ENCODE measurements at regions not wholly inside any gene's neighbourhood (a gene's known extent, or its start where the extent isn't known, plus 50 kb on each side); places are given as distances from the start of the nearest gene placed in this dataset.

DNA sequence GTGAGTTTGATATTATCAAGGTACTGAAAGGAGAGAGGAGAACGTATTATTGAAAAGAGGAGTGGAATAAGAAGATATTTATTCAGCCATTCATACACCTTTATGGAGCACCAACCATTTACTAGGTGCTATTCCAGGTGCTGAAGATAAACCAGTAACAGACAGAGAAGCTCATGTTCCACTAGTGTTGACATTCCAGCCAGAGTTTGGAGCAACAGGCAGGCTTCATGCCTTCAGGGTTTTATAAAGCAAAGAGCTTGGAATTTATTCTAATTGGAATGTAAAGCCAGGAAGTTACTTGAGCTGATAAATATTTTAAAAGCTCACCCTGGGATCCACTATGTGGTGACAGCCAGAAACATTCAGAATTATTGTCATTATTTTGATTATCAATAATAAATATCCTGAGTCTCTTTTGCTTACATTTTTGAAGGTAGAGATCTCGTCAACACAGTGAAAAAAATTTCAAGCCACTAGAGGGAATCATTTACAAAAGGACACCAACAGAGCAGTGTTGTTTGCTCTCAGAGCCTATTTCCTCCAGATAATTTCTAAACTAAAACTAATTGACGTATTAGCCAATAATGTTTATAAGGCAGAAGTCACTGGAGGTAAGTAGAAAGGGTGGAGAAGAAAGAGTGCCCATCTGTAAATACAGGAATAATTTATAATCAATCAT lies 172.0 kb downstream of the KCNA4 start:
- H3K36me3 ChIP-seq (ENCODE audit: control insufficient read depth in 2 of 2, extremely low read depth in 1 of 2, insufficient read depth in 1 of 2, low read length in 1 of 2), result no peaks in the 10 kb centered on the region
- no peak overlapping the region for H3K27ac ChIP-seq (ENCODE audit: low read length)
- ChIA-PET CTCF (interaction anchor here in 1 of 2 donors (1.2 kb wide), 1 partner anchor 19 kb away, joined by 3 read pairs; no protein-coding TSS in a partner anchor), POLR2A (no interaction called here)
- no peak overlapping the region for H3K4me3 Mint-ChIP-seq
- H3K9me3 ChIP-seq, result no peaks in the 10 kb centered on the region
- H3K27ac Mint-ChIP-seq, result no peak overlapping the region
- no peaks in the 10 kb centered on the region for H3K27me3 ChIP-seq (replicated peaks in 1 of 2; ENCODE audit: control insufficient read depth in 2 of 2, extremely low read depth in 1 of 2, insufficient read depth in 2 of 2, low read length in 1 of 2)
- H3K4me1 Mint-ChIP-seq, result no peaks in the 10 kb centered on the region
- H3K4me1 ChIP-seq (ENCODE audit: control insufficient read depth in 1 of 2, extremely low read depth in 1 of 2, insufficient read depth in 2 of 2, low read length in 2 of 2), result no peaks in the 10 kb centered on the region
- no peak for ATAC-seq (replicated peaks in 1 of 4)
- no peaks in the 10 kb centered on the region for H3K27me3 Mint-ChIP-seq
- peaks cover 4 to 14% (median 11%) of the 10 kb centered on the region in 3 donors for H3K9me3 Mint-ChIP-seq
- H3K4me3 ChIP-seq (ENCODE audit: control insufficient read depth in 1 of 2, extremely low read depth in 1 of 2, low read length in 1 of 2), result no peak overlapping the region
- no CpG with 5 or more reads among the region's 3 CpGs for WGBS (ENCODE audit: insufficient coverage)
- no peak for DNase-seq
- no peaks in the 10 kb centered on the region for H3K36me3 Mint-ChIP-seq

DNA sequence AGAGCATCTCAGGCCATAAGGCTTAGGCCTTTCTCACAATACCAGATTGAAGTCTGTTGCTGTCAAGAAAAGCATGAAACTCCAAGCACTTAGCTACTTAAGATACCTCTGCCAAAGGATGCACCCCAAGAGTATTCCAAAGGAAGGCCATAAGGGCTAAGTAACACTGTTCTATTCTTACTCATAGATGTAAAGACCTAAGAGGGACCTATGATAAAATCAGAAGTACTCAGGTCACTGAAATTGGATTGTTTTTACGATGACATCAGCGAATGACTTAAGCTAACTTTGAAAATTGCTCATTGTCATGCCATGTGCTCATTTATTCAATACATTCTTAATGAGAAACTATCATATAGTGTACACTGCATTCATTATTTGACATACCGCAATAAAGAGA lies 172.8 kb downstream of the KCNA4 start:
- no peaks in the 10 kb centered on the region for H3K9me3 ChIP-seq
- no CpG with 5 or more reads among the region's 3 CpGs for WGBS (ENCODE audit: insufficient coverage)
- ATAC-seq (replicated peaks in 1 of 4), result no peak
- Mint-ChIP-seq H3K27me3 (no peaks in the 10 kb centered on the region), H3K9me3 (peaks cover 4 to 14% (median 11%) of the 10 kb centered on the region in 3 donors), H3K27ac (no peak overlapping the region), H3K36me3 (no peaks in the 10 kb centered on the region), H3K4me1 (no peaks in the 10 kb centered on the region), H3K4me3 (no peak overlapping the region)
- no peak for DNase-seq
- no peak overlapping the region for H3K4me3 ChIP-seq (ENCODE audit: control insufficient read depth in 1 of 2, extremely low read depth in 1 of 2, low read length in 1 of 2)
- CTCF ChIA-PET, result interaction anchor here in 1 of 2 donors (1.2 kb wide), 1 partner anchor 20 kb away, joined by 3 read pairs; no protein-coding TSS in a partner anchor
- POLR2A ChIA-PET, result no interaction called here
- H3K27me3 ChIP-seq (replicated peaks in 1 of 2; ENCODE audit: control insufficient read depth in 2 of 2, extremely low read depth in 1 of 2, insufficient read depth in 2 of 2, low read length in 1 of 2), result no peaks in the 10 kb centered on the region
- no peaks in the 10 kb centered on the region for H3K4me1 ChIP-seq (ENCODE audit: control insufficient read depth in 1 of 2, extremely low read depth in 1 of 2, insufficient read depth in 2 of 2, low read length in 2 of 2)
- H3K36me3 ChIP-seq (ENCODE audit: control insufficient read depth in 2 of 2, extremely low read depth in 1 of 2, insufficient read depth in 1 of 2, low read length in 1 of 2), result no peaks in the 10 kb centered on the region
- no peak overlapping the region for H3K27ac ChIP-seq (ENCODE audit: low read length)

DNA sequence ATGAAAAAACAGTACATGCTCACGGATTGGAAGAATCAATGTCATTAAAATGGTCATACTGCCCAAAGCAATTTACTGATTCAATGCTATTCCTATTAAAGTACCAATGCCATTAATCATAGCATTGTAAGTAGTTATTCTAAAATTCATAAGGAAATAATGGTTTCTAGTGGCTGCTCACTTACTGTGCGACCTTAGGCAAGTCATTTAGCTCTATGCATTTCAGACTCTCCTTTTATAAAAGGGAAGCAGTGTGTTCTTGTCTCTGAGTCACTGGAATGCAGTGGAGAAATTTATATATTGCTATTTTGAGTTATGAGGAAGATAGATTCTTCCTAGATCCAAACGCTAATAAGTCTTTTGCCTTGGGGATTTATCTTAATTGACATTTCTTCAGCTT lies 174.8 kb downstream of the KCNA4 start:
- CTCF ChIA-PET, result no interaction called here
- no peak for DNase-seq

DNA sequence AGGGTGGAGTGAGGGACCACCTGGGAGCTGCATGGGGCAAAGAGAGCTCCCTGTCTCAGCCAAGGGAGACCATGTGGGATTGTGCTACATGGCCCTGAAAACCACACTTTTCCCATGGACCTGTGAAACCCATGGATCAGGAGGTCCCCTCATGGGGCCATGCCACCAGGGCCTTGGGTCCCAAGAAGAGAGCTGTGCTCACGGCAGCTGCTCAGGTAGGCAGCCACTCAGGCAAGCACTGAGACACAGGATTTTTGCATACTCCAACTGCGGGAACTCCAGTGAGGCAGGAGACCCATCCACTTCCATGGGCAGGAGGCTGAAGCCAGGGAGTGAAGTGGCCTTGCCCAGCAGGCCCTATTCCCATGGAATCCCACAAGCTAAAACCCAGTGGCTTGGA lies 190.0 kb downstream of the KCNA4 start:
- Mint-ChIP-seq H3K4me3 (no peak overlapping the region), H3K27me3 (no peaks in the 10 kb centered on the region), H3K36me3 (no peaks in the 10 kb centered on the region), H3K4me1 (no peaks in the 10 kb centered on the region), H3K27ac (no peak overlapping the region), H3K9me3 (peaks cover 9 to 26% (median 18%) of the 10 kb centered on the region in 3 donors)
- H3K27ac ChIP-seq (ENCODE audit: low read length), result no peak overlapping the region
- no peaks in the 10 kb centered on the region for H3K9me3 ChIP-seq
- WGBS (ENCODE audit: insufficient coverage), result 89% methylated on average over 2 of the region's 2 CpGs
- ChIA-PET CTCF (no interaction called here), POLR2A (no interaction called here)
- H3K4me3 ChIP-seq (ENCODE audit: control insufficient read depth in 1 of 2, extremely low read depth in 1 of 2, low read length in 1 of 2), result no peak overlapping the region
- H3K4me1 ChIP-seq (ENCODE audit: control insufficient read depth in 1 of 2, extremely low read depth in 1 of 2, insufficient read depth in 2 of 2, low read length in 2 of 2), result no peaks in the 10 kb centered on the region
- H3K36me3 ChIP-seq (ENCODE audit: control insufficient read depth in 2 of 2, extremely low read depth in 1 of 2, insufficient read depth in 1 of 2, low read length in 1 of 2), result no peaks in the 10 kb centered on the region
- DNase-seq (no peak), ATAC-seq (replicated peaks in 1 of 4) (no peak)
- no peaks in the 10 kb centered on the region for H3K27me3 ChIP-seq (replicated peaks in 1 of 2; ENCODE audit: control insufficient read depth in 2 of 2, extremely low read depth in 1 of 2, insufficient read depth in 2 of 2, low read length in 1 of 2)

More for the DNA sequence above, 174.8 kb downstream of the KCNA4 start:
- no peaks in the 10 kb centered on the region for H3K27me3 Mint-ChIP-seq
- WGBS (ENCODE audit: insufficient coverage), result no CpG with 5 or more reads among the region's 3 CpGs
- Histone ChIP-seq H3K27ac (ENCODE audit: low read length) (no peak overlapping the region), H3K27me3 (replicated peaks in 1 of 2; ENCODE audit: control insufficient read depth in 2 of 2, extremely low read depth in 1 of 2, insufficient read depth in 2 of 2, low read length in 1 of 2) (no peaks in the 10 kb centered on the region), H3K9me3 (no peaks in the 10 kb centered on the region), H3K4me3 (ENCODE audit: control insufficient read depth in 1 of 2, extremely low read depth in 1 of 2, low read length in 1 of 2) (no peak overlapping the region), H3K36me3 (ENCODE audit: control insufficient read depth in 2 of 2, extremely low read depth in 1 of 2, insufficient read depth in 1 of 2, low read length in 1 of 2) (no peaks in the 10 kb centered on the region), H3K4me1 (ENCODE audit: control insufficient read depth in 1 of 2, extremely low read depth in 1 of 2, insufficient read depth in 2 of 2, low read length in 2 of 2) (no peaks in the 10 kb centered on the region)
- no peaks in the 10 kb centered on the region for H3K4me1 Mint-ChIP-seq
- no peak overlapping the region for H3K4me3 Mint-ChIP-seq
- no peak for ATAC-seq (replicated peaks in 1 of 4)
- H3K36me3 Mint-ChIP-seq, result no peaks in the 10 kb centered on the region
- H3K27ac Mint-ChIP-seq, result no peak overlapping the region
- peaks cover 4 to 10% (median 7%) of the 10 kb centered on the region in 3 donors for H3K9me3 Mint-ChIP-seq
- POLR2A ChIA-PET, result no interaction called here

DNA sequence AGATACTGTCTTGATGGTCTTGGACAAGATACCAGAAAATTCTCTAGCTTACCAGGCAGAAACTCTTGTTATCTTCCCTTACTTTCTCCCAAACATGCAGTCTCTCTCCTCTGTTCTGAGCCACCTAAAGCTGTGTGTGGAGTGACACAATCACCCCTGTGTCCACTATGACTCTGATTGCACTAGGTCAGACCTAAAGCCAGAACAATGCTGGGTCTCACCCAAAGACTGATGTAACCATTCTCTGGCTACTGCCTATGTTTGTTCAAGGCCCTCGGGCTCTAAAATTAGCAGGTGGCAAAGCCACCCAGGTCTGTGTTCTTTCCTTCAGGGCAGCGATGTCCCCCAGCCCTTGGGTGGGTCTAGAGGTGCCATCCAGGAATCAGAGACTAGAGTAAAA lies 200.5 kb downstream of the KCNA4 start:
- ATAC-seq (replicated peaks in 1 of 4), result no peak
- peaks cover 18 to 32% (median 19%) of the 10 kb centered on the region in 3 donors for H3K9me3 Mint-ChIP-seq
- POLR2A ChIA-PET, result no interaction called here

DNA sequence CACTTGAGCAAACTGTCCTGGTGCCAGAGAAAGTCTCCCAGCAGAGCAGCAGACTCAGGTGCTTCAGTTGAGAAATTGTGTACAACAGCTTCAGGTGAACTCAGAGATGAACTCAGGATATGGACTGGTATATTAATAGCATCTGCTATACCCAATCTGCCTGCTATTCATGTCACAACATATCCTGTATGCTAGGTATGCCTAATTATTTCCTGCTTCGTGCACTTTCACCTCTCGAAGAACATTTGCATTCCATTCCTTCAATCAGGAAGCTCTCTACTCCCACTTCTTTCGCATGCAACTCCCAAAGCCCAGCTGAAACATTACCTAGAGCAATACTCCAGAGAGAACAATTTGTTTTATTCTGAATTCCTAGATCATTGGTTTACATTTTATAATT lies 207.7 kb downstream of the KCNA4 start:
- ChIA-PET POLR2A (no interaction called here), CTCF (no interaction called here)
- H3K36me3 ChIP-seq (ENCODE audit: control insufficient read depth in 2 of 2, extremely low read depth in 1 of 2, insufficient read depth in 1 of 2, low read length in 1 of 2), result no peaks in the 10 kb centered on the region
- DNase-seq (no peak), ATAC-seq (replicated peaks in 1 of 4) (no peak)
- no peak overlapping the region for H3K4me3 ChIP-seq (ENCODE audit: control insufficient read depth in 1 of 2, extremely low read depth in 1 of 2, low read length in 1 of 2)
- H3K9me3 ChIP-seq, result no peaks in the 10 kb centered on the region
- no peaks in the 10 kb centered on the region for H3K27me3 ChIP-seq (replicated peaks in 1 of 2; ENCODE audit: control insufficient read depth in 2 of 2, extremely low read depth in 1 of 2, insufficient read depth in 2 of 2, low read length in 1 of 2)
- Mint-ChIP-seq H3K27me3 (no peaks in the 10 kb centered on the region), H3K27ac (no peak overlapping the region), H3K36me3 (no peaks in the 10 kb centered on the region), H3K4me3 (no peak overlapping the region), H3K9me3 (peaks cover 9 to 20% (median 11%) of the 10 kb centered on the region in 3 donors), H3K4me1 (no peaks in the 10 kb centered on the region)
- no peaks in the 10 kb centered on the region for H3K4me1 ChIP-seq (ENCODE audit: control insufficient read depth in 1 of 2, extremely low read depth in 1 of 2, insufficient read depth in 2 of 2, low read length in 2 of 2)
- H3K27ac ChIP-seq (ENCODE audit: low read length), result no peak overlapping the region
- 51% methylated on average over 3 of the region's 3 CpGs for WGBS (ENCODE audit: insufficient coverage)

More for the DNA sequence above, 200.5 kb downstream of the KCNA4 start:
- 50% methylated on average over 1 of the region's 2 CpGs for WGBS (ENCODE audit: insufficient coverage)
- H3K27me3 Mint-ChIP-seq, result no peaks in the 10 kb centered on the region
- Histone ChIP-seq H3K27me3 (replicated peaks in 1 of 2; ENCODE audit: control insufficient read depth in 2 of 2, extremely low read depth in 1 of 2, insufficient read depth in 2 of 2, low read length in 1 of 2) (no peaks in the 10 kb centered on the region), H3K27ac (ENCODE audit: low read length) (no peak overlapping the region), H3K9me3 (no peaks in the 10 kb centered on the region), H3K4me3 (ENCODE audit: control insufficient read depth in 1 of 2, extremely low read depth in 1 of 2, low read length in 1 of 2) (no peak overlapping the region), H3K4me1 (ENCODE audit: control insufficient read depth in 1 of 2, extremely low read depth in 1 of 2, insufficient read depth in 2 of 2, low read length in 2 of 2) (no peaks in the 10 kb centered on the region), H3K36me3 (ENCODE audit: control insufficient read depth in 2 of 2, extremely low read depth in 1 of 2, insufficient read depth in 1 of 2, low read length in 1 of 2) (no peaks in the 10 kb centered on the region)
- DNase-seq, result no peak
- H3K36me3 Mint-ChIP-seq, result no peaks in the 10 kb centered on the region
- no peak overlapping the region for H3K4me3 Mint-ChIP-seq
- H3K4me1 Mint-ChIP-seq, result no peaks in the 10 kb centered on the region
- CTCF ChIA-PET, result no interaction called here
- H3K27ac Mint-ChIP-seq, result no peak overlapping the region

DNA sequence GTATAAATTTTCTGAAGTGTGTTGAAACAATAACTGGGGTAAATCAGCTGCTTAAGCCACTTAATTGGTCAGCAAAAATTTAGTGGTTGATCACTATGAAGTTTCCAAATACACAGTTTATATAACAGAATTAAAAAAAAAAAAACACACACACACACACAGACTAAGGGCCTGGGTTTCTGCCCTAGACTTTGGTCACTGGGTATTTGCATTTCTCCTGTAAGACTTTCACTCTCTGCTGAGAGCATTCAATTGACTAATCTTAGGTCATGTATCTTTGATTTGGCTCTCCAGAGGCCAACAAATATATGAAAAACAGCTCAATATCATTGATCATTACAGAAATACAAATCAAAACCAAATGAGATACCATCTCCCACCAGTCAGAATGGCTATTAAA lies 214.3 kb downstream of the KCNA4 start:
- Histone ChIP-seq H3K36me3 (ENCODE audit: control insufficient read depth in 2 of 2, extremely low read depth in 1 of 2, insufficient read depth in 1 of 2, low read length in 1 of 2) (no peaks in the 10 kb centered on the region), H3K4me1 (ENCODE audit: control insufficient read depth in 1 of 2, extremely low read depth in 1 of 2, insufficient read depth in 2 of 2, low read length in 2 of 2) (no peaks in the 10 kb centered on the region), H3K9me3 (no peaks in the 10 kb centered on the region), H3K27ac (ENCODE audit: low read length) (no peak overlapping the region), H3K27me3 (replicated peaks in 1 of 2; ENCODE audit: control insufficient read depth in 2 of 2, extremely low read depth in 1 of 2, insufficient read depth in 2 of 2, low read length in 1 of 2) (no peaks in the 10 kb centered on the region), H3K4me3 (ENCODE audit: control insufficient read depth in 1 of 2, extremely low read depth in 1 of 2, low read length in 1 of 2) (no peak overlapping the region)
- H3K36me3 Mint-ChIP-seq, result no peaks in the 10 kb centered on the region
- H3K9me3 Mint-ChIP-seq, result peaks cover 4 to 10% (median 6%) of the 10 kb centered on the region in 3 donors
- CTCF ChIA-PET, result no interaction called here
- H3K27me3 Mint-ChIP-seq, result no peaks in the 10 kb centered on the region
- DNase-seq, result no peak
- no peak overlapping the region for H3K4me3 Mint-ChIP-seq
- POLR2A ChIA-PET, result interaction anchor here in 1 of 2 donors (0.6 kb wide), 1 partner anchor 64 kb away, joined by 4 read pairs; no protein-coding TSS in a partner anchor
- ATAC-seq (replicated peaks in 1 of 4), result no peak
- H3K4me1 Mint-ChIP-seq, result no peaks in the 10 kb centered on the region
- no peak overlapping the region for H3K27ac Mint-ChIP-seq
